ENCODE measurements at regions not wholly inside any gene's neighbourhood (a gene's known extent, or its start where the extent isn't known, plus 50 kb on each side); places are given as distances from the start of the nearest gene placed in this dataset.
"Not testable (repeated sequence)": the region's sequence is repeated elsewhere in the genome, so short reads cannot be mapped to it uniquely, and the experiment has no call there.

DNA sequence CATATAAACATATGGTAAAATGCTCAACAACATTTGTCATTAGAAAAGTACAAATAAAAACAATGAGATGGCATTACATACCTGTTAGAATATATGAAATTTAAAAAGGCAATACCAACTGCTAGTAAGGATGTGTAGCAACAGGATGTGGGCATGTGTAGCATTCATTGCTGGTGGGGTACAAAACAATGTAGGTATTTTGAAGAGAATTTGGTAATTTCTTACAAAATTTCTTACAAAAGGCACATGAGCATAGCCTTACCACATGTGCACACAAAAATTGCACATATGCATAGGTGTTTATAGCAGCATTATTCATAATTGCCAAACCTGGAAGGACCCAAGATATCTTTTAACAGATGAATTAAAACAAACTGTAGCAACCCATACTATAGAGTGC lies 1355.1 kb upstream of the CITED2 start:
- DNase-seq: no peak

DNA sequence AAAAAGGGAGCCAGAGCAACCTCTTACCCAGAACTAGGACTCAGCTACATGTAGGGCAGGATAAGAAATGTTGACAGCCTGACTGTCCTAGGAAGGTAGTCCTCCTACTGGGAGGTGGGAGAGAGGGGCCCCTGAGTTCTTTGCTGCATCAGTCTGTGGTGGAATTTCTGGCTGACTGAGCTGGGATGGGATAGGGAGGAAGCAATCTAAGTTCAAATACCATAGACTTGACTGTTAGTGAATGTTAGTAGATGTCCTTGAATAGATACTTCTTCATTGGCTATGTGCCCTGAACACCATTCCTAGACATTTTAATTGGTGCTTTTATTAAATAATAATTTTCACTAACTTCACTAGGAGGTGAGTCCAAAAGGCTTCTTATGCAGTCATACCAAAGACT lies 1343.6 kb upstream of the CITED2 start:
- no peak for DNase-seq

DNA sequence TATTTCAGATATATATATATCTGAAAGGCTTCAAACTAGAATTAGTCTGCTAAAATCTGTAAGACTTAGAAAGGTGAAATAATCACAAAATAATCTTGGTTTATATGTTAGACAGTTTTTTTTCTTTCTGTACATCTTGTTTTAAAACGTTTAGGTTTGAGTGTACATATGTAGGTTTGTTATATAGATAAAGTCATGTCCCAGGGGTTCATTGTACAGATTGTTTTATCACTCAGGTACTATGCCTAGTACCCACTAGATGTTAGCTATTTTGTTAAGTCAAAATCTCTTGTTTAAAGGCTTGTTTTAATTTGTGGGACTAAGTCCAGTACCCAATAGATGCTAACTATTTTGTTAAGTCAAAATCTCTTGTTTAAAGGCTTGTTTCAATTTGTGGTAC lies 1339.0 kb upstream of the CITED2 start:
- DNase-seq: no peak

DNA sequence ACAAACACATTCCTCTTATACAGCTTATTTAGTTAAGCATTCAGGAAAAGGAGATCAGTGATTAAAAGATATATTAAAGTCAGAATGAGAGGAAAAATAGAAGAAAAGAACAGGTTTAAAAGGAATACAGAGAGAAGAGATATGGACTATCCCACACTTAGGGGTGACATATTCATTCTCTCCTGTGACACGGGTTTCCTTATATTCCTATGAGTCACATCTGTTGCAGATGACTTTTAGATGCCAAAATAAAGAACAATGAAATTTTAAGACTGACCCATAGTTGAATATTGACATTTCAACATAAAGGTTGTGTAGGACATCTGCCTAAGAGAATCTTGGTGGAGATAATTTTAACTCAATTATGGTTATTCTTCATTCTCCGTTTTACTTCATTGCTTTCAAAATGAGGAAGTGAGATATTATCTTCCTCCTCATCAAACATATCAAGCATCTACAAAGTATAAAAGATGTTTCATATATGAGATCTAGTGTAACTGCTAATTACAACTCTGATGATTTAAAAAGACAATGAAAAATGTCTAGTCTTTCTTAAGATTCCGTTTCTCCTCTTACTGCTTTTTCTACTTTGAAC lies 1336.7 kb upstream of the CITED2 start:
- no peak for DNase-seq

DNA sequence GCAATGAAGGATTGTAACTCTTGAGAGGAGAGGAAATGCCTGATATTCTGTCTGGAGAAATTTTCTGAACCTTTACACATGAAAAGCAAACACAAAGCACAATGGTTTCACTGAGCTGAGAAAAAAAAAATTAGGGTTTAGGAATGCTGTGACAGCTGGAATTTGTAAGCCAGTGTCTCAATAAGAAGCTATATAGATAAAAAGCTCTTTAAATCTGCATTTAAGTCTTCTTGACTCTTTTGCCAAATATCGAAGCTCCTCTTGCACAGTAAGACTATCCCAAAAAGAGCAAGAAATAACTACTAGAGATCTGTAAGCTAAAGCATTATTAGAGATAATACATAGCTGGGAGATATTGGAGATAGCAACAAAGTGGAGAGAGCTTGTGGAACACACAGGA lies 1334.0 kb upstream of the CITED2 start:
- no peak for DNase-seq

DNA sequence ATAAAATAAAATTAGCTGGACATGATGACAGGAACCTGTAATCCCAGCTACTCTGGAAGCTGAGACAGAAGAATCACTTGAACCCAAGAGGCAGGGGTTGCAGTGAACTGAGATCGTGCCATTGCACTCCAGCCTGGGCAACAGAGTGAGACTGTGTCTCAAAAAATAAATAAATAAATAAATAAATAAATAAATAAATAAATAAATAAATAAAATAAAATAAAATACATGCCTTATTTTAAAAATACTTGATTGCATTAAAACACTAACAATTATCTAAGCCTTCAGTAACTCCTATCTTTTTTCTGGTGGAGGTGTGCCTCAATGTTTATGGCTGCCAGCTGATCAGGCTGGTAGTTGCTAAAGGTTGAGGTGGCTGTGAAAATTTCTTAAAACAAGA lies 1329.6 kb upstream of the CITED2 start:
- DNase-seq: not testable (repeated sequence)

DNA sequence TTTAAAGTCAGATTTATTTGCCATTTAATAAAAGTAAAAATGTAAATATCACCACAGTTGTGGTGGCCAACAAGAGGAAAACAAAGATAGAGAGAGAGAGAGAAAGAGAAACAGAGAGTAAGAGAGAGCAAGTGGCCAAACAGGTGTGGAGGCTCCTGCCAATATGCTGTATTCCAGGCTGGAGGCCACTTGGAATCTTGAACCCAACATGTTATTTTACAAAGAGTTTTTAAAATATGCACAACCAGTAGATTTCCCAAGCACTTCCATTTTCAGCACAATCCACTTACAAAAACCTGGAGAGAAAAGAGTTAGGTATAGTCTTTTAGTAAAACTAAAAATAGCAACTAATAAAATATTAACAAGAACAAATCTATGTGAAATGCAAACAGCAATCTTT lies 1323.1 kb upstream of the CITED2 start:
- no peak for DNase-seq

DNA sequence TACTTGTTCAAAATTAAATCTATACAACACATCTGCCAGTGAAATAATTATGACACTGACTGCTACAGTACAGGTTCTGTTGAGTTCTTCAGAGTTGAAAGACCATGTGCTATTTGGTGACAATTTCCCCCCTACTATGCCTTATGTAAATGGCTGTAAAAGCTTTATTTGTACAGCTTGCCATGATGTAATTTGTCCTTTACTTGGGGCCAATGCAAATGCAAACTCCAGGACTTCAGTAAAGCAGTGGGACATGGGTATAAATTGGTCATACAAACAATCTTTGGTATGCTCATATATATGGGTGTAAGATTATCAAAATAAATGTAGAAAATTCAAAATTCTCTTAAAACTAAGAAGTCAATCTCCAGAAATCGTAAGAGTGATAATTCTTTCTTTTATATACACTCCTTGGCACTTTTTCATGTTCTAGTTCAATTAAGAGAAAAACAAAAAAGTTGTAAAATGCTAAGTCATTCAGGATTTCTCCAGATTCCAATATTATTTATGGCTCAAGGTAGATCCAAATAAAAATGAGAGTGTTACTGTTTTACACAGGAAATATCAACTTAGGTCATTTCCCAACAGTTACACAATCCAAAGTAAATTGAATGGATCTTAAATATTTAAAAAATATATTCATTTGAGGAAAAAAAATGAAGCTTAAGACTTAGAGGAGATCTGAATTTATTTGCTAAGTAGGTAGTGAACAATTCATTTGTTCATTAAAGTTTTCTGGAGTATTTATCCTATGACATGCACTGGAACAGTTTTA lies 1310.5 kb upstream of the CITED2 start:
- DNase-seq: no peak

DNA sequence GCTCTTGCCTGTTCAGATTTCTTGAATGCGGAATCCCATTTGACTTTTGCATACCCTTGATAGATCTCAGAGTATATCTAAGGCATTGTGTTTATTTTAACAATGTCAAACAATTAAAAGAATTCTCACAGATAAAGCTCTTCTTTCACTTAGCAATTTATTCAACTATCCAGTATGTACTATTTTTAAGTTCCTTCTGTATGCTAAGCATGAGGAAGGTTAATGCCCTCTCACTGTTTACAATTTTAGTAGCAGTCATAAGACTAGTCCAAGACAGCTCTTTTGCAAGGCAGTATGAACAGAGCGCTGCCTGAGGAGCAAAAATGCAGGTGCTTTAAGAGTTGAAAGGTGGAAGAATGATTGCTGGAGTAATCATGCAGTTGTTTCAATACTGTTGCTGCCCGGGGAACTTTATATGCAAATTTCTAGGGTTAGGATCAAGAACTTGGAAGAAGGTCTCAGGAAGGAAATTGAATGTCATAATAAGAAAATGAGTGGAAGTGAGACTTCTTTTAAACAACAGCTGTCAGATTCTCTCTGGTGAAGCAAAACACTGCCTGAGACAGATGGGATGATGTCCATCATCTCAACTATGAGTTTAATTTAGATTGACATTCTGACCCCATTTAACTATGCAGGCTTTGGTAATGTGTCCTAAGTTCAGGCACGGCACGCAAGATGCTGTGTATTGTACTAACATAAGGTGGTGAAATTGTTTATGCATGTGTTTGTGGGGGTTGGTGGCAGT lies 1303.5 kb upstream of the CITED2 start:
- DNase-seq: no peak

DNA sequence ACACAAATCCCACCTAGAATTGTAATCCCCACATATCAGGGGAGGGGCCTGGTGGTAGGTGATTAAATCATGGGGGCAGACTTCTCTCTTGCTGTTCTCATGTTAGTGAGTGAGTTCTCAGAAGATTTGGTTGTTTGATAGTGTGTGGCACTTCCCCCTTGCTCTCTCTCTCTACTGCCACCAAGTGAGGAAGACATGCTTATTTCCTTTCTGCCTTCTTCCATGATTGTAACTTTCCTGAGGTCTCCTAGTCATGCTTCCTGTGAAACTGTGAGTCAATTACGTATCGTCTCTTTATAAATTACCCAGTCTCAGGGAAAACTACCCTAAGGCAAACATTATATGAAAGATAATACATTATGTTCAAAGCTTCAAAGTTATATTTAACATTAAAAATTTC lies 1297.5 kb upstream of the CITED2 start:
- no peak for DNase-seq

DNA sequence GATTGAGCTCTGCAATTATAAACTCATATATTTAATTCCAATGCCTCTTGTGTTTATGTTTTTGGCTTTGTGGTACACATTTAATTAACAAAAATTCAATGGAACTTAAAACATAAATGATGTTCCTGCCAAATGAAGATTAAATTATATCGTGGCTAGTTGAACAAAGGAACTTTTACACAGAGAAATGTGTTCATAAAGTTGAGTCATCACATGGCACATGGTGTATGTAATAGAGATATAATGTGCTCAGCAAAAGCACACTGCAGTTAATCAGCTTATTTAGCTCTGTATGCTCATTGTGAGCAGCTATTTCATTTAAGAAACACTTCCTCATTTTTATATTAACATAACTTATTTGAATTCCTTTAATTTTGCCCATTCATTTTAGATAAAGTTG lies 1295.6 kb upstream of the CITED2 start:
- DNase-seq: no peak

DNA sequence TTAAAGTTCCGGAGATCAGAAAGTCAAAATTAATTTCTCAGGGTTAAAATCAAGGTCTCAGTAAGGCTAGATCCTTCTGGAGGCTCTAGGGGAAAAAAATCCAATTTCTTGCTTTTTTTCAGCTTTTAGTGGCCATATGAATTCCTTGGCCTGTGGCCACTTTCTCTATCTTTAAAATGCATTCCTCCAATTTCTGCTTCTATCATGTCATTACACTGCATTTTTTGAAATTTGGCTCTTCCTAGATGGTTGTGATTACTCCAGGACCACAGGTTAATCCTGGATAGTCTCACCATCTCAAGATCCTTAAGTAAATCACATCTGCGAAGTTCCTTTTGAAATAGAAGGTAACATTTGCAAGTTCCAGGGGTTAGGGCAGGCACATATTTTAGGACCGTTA lies 1294.9 kb upstream of the CITED2 start:
- DNase-seq: no peak

DNA sequence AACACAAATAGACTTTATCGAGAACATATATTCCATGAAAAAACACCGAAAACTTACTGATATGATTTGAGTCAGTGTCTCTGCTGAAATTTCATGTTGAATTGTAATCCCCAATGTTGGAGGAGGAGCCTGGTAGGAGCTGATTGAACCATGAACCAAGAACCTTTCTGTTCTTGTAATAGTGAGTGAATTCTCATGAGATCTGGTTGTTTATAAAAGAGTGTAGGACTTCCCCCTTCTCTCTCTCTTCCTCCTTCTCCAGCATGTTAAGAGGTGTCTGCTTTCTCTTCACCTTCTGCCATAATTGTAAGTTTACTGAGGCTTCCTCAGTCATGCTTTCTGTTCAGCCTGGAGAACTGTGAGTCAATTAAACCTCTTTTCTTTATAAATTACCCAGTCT lies 1289.3 kb upstream of the CITED2 start:
- no peak for DNase-seq

DNA sequence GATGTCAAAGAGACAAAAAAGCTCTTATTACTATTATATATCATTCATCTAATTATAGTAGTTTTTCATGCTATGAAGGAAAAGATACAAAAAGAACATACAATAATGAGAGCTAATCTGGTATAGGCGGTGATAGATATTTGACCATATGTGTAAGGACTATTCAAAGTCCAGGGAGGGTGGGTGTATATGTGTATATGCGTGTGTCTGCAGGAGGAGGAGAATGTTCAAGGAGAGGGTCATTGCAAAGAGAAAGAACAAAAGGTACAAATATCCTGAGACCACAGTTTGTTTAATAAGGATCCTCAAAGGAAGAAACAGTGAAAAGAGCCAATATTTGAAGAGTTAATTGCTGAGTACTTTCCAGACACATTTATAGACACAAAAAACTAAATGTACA lies 1288.6 kb upstream of the CITED2 start:
- DNase-seq: no peak

DNA sequence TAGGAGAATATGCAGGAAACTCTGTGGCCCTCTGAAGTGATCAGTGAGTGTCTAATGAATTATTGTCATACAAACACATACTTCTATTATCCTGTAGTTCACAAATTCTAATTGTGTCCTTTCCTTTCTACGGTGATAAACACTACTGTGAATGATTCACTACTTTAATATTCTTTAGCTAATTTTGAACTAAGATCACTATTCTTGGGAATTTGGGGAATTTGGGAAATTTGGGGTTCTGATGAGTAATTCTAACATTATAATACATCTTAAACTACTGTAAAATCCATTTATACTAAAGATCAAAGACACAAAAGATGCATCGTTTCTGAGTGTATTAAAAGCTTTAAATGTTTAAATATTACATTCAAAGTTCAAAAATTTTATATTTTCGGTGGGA lies 1287.2 kb upstream of the CITED2 start:
- no peak for DNase-seq

DNA sequence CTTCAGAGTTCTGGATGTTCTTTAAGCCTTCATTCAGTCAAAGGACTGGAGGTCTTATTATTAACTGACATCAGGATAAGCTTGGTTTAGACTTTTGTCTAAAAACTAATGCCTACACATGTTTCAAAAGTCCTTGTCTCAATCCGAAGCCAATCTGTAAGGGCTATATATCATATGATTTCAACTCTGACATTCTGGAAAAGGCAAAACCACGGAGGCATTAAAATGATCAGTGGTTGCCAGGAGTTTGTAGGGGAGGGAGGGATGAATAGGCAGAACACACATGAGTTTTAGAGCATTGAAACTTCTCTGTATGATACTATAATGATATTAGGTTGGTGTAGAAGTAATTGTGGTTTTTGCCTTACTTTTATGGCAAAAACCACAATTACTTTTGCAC lies 1285.8 kb upstream of the CITED2 start:
- no peak for DNase-seq

DNA sequence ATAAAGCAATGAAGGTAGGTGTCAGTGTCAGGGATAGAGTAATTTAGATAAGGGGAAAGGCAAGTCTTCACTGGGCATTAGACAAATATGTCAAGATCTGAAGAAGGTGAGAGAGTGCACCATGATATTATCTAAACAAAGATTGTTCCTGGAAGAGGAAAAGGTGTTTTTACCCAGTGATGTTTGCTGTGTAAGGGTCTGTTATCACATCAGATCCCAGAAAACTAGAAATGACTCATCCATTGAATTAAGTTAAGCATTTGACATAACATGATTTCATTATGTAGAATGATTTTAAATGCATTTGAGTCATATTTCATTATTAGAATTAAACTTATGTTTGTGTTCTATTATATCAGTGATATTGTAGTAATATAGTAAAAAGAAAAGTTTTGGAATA lies 1279.5 kb upstream of the CITED2 start:
- DNase-seq: no peak

DNA sequence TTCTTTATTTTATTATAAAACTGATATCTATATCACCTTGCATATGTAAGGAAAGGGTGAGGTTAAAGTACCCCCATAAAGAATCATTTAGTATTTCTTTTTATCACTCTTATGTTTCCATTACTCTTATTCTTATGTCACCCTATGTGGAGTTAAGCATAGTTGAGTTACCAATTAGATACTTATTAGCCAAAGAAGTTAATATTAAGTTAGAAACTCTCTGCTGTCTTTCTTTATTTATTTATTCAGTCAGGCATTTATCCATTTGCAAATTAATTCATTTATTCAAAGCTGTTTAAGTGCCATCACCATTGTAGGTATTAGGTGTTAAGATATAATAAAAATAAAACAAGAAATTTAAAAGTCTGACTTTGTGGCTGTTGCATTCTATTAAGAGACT lies 1279.1 kb upstream of the CITED2 start:
- no peak for DNase-seq

DNA sequence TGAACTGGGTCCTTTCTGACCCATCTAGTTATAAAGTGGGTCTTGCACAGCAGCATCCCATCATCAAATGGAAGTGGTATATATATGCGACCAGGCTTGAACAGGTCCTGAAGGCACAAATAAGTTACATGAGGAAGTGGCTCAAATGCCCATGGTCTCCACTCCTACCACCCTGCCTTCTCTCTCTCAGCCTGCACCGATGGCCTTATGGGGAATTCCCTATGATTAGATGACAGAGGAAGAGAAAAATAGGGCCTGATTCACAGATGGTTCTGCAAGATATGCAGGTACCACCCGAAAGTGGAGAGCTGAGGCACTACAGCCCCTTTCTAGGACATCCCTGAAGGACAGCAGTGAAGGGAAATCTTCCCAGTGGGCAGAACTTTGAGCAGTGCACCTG lies 1275.1 kb upstream of the CITED2 start:
- DNase-seq: not testable (repeated sequence)

DNA sequence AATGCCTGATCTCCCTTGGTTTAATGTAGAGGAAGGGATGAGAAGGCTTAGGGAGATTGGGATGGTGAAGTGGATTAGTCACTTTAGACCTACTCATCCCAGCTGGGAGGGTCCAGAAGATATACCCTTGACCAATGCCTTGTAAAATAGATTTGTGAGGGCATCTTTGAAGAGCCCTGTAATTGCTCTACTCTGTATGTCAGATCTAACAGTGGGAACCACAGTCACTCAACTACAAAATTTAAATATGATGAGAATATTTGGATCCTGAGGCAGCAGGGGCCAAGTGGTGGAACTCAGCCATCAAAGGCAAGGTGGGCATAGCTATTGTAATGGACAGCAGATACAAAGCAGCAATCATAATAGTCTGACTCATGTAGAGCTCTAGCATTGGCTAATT lies 1272.9 kb upstream of the CITED2 start:
- DNase-seq: not testable (repeated sequence)

DNA sequence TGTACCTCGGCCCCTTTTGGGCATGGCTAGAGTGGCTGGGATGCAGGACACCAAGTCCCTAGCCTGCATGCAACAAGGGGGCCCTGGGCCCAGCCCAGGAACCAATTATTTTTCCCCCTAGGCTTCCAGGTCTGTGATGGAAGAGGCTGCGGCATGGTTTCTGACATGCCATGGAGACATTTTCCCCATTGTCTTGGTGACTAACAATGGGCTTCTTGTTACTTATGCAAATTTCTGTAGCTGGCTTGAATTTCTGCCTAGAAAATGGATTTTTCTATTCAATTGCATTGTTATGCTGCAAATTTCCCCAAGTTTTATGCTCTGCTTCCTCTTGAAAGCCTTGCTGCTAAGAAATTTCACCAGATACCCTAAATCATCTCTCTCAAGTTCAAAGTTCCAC lies 1269.6 kb upstream of the CITED2 start:
- no peak for DNase-seq

DNA sequence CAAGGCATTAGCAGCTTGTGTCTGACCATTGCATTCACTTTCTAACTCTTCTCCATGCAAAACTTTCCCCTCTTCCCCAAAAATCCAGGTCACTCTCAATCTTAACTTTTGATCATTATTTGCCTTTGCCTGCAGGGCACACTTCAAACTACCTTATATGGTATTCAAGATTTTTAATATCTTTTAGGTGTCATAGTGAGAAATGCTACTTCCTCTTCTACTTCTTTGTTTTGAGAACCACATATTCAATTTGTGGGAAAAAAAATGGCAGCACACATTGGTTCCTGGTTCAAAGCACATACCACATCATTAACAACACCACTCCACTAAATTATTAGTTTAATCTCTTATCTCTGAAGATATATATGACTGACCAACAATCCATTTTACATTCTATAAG lies 1267.0 kb upstream of the CITED2 start:
- no peak for DNase-seq

DNA sequence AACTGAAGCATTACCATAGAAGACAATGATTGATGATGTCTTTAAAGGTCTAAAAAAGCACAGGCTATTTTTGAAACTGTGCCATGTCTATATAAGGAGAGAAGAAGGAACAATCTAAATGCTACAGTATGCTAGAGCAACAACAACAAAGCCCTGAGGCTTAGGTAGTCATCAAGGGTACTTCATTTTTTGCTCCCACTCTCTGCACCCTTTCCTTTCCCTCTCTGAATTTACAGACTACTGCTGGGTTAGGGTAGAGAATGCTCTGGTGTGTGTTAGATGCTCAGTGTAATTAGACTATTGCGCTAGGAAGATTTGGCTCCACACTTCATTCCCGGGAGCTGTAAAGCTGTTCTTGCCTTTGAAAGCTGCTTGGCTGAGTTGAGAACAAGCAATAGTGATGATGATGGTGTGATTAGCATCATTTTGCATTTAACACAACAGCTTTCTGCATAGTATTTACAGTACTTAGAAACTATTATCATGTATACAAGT lies 1262.5 kb upstream of the CITED2 start:
- no peak for DNase-seq

DNA sequence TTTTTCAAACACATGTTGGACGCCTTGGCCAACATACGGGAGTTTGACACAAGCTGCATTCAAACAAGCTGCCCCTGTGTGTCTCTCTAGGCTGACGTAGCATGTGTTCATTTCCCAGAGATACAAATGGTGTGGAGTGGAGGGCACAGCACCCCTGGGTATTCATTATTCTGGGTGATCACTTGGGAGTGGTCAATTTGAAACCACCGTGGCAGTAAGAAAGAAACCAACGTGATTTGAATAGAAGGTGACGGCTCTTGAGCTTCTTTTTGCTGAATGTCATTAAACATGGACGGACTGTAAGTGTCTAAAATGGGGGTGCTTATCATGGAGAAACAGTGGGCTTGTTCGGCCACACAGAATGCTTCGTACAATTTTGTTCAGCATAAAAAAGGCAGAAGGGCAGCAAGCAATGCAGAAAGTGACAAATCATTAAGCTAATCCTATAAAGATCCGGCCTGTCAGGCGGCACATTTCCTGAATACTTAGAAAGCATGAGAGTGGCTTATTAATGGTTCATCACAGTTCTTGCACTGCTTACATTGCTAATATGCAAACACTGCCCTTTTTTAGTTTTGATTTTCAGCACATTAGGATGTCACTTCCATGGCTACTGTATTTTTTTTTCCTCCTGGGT lies 1261.9 kb upstream of the CITED2 start:
- DNase-seq: peak; percentile 52

Data from NCI-H1436 treated with DMSO at 0.1 percent for 48 hours (cell line).